K562 (cell line): ENCODE measurements at regions not wholly inside any gene's neighbourhood (a gene's known extent, or its start where the extent isn't known, plus 50 kb on each side); places are given as distances from the start of the nearest gene placed in this dataset.

Experiments
- ATAC-seq: fragments of 200-7000 bp; cut with Tn5 transposase; 3 replicates; pipeline ENCODE4 v1.9.1; 2020; ENCODE audit warnings: moderate library complexity
- BruUV-seq: library from RNA; stranded (reverse); fragments of 400-500 nt; replicated peaks from 2 replicates; lab custom pipeline; 2021; lab: Mats Ljungman, UMichigan
- CTCF ChIA-PET: fragments of 300-600 bp; formaldehyde crosslinking; extraction: SDS; loops from one replicate; lab custom pipeline; 2021; ENCODE audit warnings: low intra/inter-chr PET ratio; lab: Yijun Ruan, JAX
- POLR2A ChIA-PET: fragments of 300-600, 350-650 bp; sonication (Branson Sonifier 250); formaldehyde crosslinking; extraction: SDS; loops from one replicate; lab custom pipeline; 2021; ENCODE audit warnings: antibody characterized with exemption, inconsistent platforms; lab: Yijun Ruan, JAX
- DNase-seq, 4 experiments: peaks; one replicate each; pipeline versions ENCODE4 v3.0.0 to v3.0.0-alpha.2; 2011 to 2018; ENCODE audit warnings: low spot score in 3 of 4, mixed read lengths in 3 of 4; ENCODE audit errors: extremely low read depth in 1 of 4
- FAIRE-seq: peaks from 2 replicates; lab custom pipeline; 2011; peaks lifted over from hg19 to GRCh38; lab: Jason Lieb, UNC
- H2AFZ ChIP-seq: 2 replicates; pipeline ENCODE4 v1.6.0; 2011; ENCODE audit warnings: low read depth, low read length, control low read depth, inconsistent platforms
- H3K27ac ChIP-seq: fragments of 200-600 bp; 3 replicates; pipeline ENCODE4 v1.8.0; 2011; ENCODE audit warnings: low read depth, mild to moderate bottlenecking, control low read depth, inconsistent platforms, low read length, moderate library complexity, mixed read lengths; ENCODE audit errors: extremely low read depth
- H3K27me3 ChIP-seq, 2 experiments: fragments of 300-600 bp in 1 of 2; 2 replicates in 1 of 2; 3 replicates in 1 of 2; pipeline versions ENCODE4 v1.6.0 to v1.8.0; 2011; ENCODE audit warnings: inconsistent platforms in 2 of 2, low read length in 2 of 2, mild to moderate bottlenecking in 1 of 2, mixed read lengths in 1 of 2, moderate library complexity in 1 of 2; ENCODE audit not compliant: control insufficient read depth in 2 of 2, insufficient read depth in 2 of 2
- H3K36me3 ChIP-seq: fragments of 300-600 bp; 3 replicates; pipeline ENCODE4 v1.8.0; 2011; ENCODE audit warnings: mild to moderate bottlenecking, low read length, inconsistent platforms; ENCODE audit not compliant: control insufficient read depth, insufficient read depth
- H3K4me1 ChIP-seq, 2 experiments: fragments of 200-600 bp in 1 of 2; replicated peaks in 1 of 2; 2 replicates in 1 of 2; 3 replicates in 1 of 2; pipeline versions ENCODE4 v1.5.1 to v1.8.0; 2011; ENCODE audit warnings: inconsistent platforms in 2 of 2, low read length in 2 of 2, mild to moderate bottlenecking in 1 of 2, mixed read lengths in 1 of 2, moderate library complexity in 1 of 2; ENCODE audit not compliant: control insufficient read depth in 2 of 2, insufficient read depth in 2 of 2
- H3K4me2 ChIP-seq: 2 replicates; pipeline ENCODE4 v1.6.1; 2011; ENCODE audit warnings: low read length, control low read depth, inconsistent platforms, mixed read lengths; ENCODE audit not compliant: insufficient read depth
- H3K4me3 ChIP-seq: fragments of 200-600 bp; sonication (generic), shearing (Covaris generic); 2 replicates; pipeline ENCODE4 v1.5.1; 2016; ENCODE audit warnings: control low read depth, inconsistent platforms
- H3K79me2 ChIP-seq: fragments of 200-600 bp; 3 replicates; pipeline ENCODE4 v1.8.0; 2011; ENCODE audit warnings: low read length, inconsistent platforms; ENCODE audit not compliant: control insufficient read depth, insufficient read depth
- H3K9ac ChIP-seq, 2 experiments: 2 replicates each; pipeline versions ENCODE4 v1.6.0 to v1.6.1; 2011; ENCODE audit warnings: low read depth in 2 of 2, low read length in 2 of 2, control low read depth in 1 of 2, inconsistent platforms in 1 of 2, mild to moderate bottlenecking in 1 of 2, mixed read lengths in 1 of 2; ENCODE audit not compliant: insufficient read depth in 1 of 2
- H3K9me1 ChIP-seq: one replicate; pipeline ENCODE4 v1.6.0; 2011; ENCODE audit warnings: inconsistent platforms, mild to moderate bottlenecking, low read length, moderate library complexity; ENCODE audit not compliant: control insufficient read depth, insufficient read depth
- H3K9me3 ChIP-seq: replicated peaks from 2 replicates; pipeline ENCODE4 v1.5.1; 2011; ENCODE audit warnings: low read depth, low read length, inconsistent platforms; ENCODE audit not compliant: control insufficient read depth, insufficient read depth
- H4K20me1 ChIP-seq: replicated peaks from 2 replicates; pipeline ENCODE4 v1.6.1; 2011; ENCODE audit warnings: low read length, inconsistent platforms, mixed read lengths; ENCODE audit not compliant: control insufficient read depth, insufficient read depth
- HLTF ChIP-seq: fragments of 450-650 bp; IDR thresholded peaks from 2 replicates; pipeline ENCODE4 v1.6.1; 2016
- RFX1 ChIP-seq: fragments of 450-650 bp; IDR thresholded peaks from 2 replicates; pipeline ENCODE4 v1.6.1; 2016; ENCODE audit warnings: mild to moderate bottlenecking, moderate library complexity
- WHSC1 ChIP-seq: IDR thresholded peaks from one replicate; pipeline ENCODE4 v1.6.1; 2012; ENCODE audit warnings: low read length, control low read depth, inconsistent platforms
- WGBS: fragments of 100-300 bp; shearing (Covaris generic); methylation state at CpG from one replicate; pipeline ENCODE4 v1.1.6; 2016; ENCODE audit warnings: low coverage, mixed read lengths; ENCODE audit not compliant: insufficient coverage; ENCODE audit errors: missing lambda C conversion rate; 5-methylcytosine and 5-hydroxymethylcytosine counted together
- in situ Hi-C: fragments of 300-500 bp; cut with MboI; formaldehyde crosslinking; loops from 4 replicates; pipeline ENCODE4 v1.15.0; 2018; ENCODE audit warnings: inconsistent platforms, mixed read lengths
- intact Hi-C: fragments of 100-400 bp; cut with micrococcal nuclease; formaldehyde crosslinking; loops from 2 replicates; pipeline ENCODE4 v1.14.2; 2022

DNA sequence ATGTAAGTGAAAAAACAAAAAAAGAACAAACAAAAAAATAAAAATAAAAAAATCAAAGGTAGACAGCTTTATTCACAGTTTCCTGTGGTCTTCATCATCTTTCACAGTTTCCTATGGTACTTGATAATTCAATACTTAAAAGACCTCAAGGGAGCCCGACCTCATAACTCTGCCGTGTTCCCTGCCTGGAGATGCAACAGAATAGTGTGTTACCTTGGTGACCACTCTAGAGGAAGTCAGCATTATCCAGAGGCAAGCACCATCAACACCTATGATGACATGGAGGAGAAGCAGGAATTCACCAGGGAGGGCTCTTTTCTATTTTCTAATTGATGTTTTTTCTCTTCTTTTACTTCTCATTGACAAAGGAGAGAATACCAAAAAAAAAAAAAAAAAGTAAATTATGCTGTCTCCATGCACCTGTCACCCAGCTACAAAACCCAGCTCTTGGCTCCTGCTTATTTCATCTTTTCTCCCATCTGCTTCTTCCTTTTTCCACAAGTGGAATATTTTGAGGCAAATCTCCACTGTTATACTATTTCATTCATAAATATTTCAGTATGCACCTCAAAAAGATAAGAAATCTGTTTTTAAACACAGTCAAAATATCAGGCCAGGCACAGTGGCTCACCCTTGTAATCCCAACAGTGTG lies 95.8 kb upstream of the STXBP5 start:
- Histone ChIP-seq H3K36me3 (no peaks in the 10 kb centered on the region), H3K9ac (no peak overlapping the region), H3K4me2 (no peak overlapping the region), H3K27me3 (no peaks in the 10 kb centered on the region), H4K20me1 (no peaks in the 10 kb centered on the region), H3K4me1 (0 out of 5 replicates have a peak, but pooled peaks cover 0 to 4% of the 10 kb centered on the region in 2 experiments), H3K27ac (no peak overlapping the region), H3K9me1 (no peaks in the 10 kb centered on the region), H2AFZ (no peak overlapping the region), H3K4me3 (no peak overlapping the region), H3K79me2 (no peaks in the 10 kb centered on the region), H3K9me3 (no peaks in the 10 kb centered on the region)
- intact Hi-C loops (no loop called here), in situ Hi-C loops (no loop called here)
- FAIRE-seq (no peak), DNase-seq (no peak), ATAC-seq (peak; percentile 71)
- TF ChIP-seq WHSC1, result no peak
- TF ChIP-seq RFX1, result peak; percentile 59
- BruUV-seq, result no TSS peak
- WGBS, result 37% methylated on average over 2 of the region's 2 CpGs
- ChIA-PET POLR2A (interaction anchor here (1.5 kb wide), 1 partner anchor 17 kb away, joined by 4 read pairs; no protein-coding TSS in a partner anchor), CTCF (no interaction called here)

DNA sequence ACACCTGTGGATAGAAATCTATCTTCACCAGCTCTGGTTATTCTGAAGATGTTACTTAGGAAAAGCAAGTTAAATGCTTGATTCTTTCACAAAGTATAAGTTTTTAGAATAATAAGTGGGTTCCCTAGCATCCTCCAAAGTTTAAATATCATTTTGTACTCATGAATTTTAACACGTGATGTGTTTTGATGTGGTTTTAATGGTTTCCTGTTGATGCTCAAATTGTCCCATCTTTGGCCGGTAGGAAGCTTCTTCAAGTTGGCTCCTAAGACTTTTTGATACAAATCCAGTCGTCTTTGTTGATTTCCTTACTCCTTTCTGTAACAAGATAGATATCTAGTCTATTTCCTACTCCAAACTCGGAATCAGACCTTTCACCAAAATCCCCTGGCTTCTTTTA lies 94.5 kb upstream of the STXBP5 start:
- no peaks in the 10 kb centered on the region for H3K9me3 ChIP-seq
- no peaks in the 10 kb centered on the region for H3K36me3 ChIP-seq
- no peaks in the 10 kb centered on the region for H3K9me1 ChIP-seq
- no peak overlapping the region for H3K4me2 ChIP-seq
- H3K27me3 ChIP-seq, result no peaks in the 10 kb centered on the region
- BruUV-seq, result no TSS peak
- CTCF ChIA-PET, result no interaction called here
- 60% methylated on average over 4 of the region's 4 CpGs for WGBS
- no peaks in the 10 kb centered on the region for H4K20me1 ChIP-seq
- no peak overlapping the region for H3K27ac ChIP-seq
- intact Hi-C loops (no loop called here), in situ Hi-C loops (no loop called here)
- H3K9ac ChIP-seq, result no peak overlapping the region
- DNase-seq, result no peak
- no peak for ATAC-seq
- no peak for FAIRE-seq
- 0 out of 5 replicates have a peak, but pooled peaks cover 0 to 4% of the 10 kb centered on the region in 2 experiments for H3K4me1 ChIP-seq
- no peak overlapping the region for H3K4me3 ChIP-seq
- POLR2A ChIA-PET, result interaction anchor here (0.6 to 0.8 kb wide), 2 partner anchors 8 to 11 kb away, joined by 3 to 4 read pairs; no protein-coding TSS in a partner anchor
- H3K79me2 ChIP-seq, result no peaks in the 10 kb centered on the region
- no peak overlapping the region for H2AFZ ChIP-seq
- TF ChIP-seq HLTF, result no peak
